HG02938 (cell line): ENCODE measurements at regions not wholly inside any gene's neighbourhood (a gene's known extent, or its start where the extent isn't known, plus 50 kb on each side); places are given as distances from the start of the nearest gene placed in this dataset.
"Not testable (repeated sequence)": the region's sequence is repeated elsewhere in the genome, so short reads cannot be mapped to it uniquely, and the experiment has no call there.

ENCODE experiments used
- ATAC-seq: cut with Tn5 transposase; IDR thresholded peaks from one replicate; pipeline ENCODE4 v1.9.1; 2021; ENCODE audit warnings: mild to moderate bottlenecking, moderate library complexity; ENCODE audit not compliant: unreplicated experiment

- no peak for ATAC-seq
Observed at GRCh38 chrX:102784550-102784949, 64.0 kb downstream of the GPRASP3 start.

DNA sequence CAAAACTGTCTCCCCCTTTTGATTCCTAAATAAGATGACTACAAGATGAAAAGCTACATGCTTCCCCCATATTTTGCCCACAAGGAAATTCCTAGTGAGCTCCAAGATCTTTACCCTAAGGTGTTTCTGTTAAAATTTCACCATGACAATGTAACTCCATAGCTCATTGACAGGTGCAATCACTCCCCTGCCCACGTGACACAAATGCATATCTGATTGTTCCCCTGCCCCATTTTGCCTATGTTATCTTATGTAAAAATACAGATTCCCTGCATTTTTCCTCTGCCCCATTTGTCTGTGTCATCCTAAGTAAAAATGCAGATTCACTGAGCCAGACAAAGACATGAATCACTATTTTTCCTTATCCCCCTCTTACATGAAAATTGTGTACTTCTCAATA is 66.7 kb downstream of the GPRASP3 start:
- ATAC-seq, result no peak

GRCh38 chrX:102808336-102808735 is 87.8 kb downstream of the GPRASP3 start:
- ATAC-seq, result no peak

- not testable (repeated sequence) for ATAC-seq
Observed at GRCh38 chrX:102818269-102818668, 97.7 kb downstream of the GPRASP3 start.

DNA sequence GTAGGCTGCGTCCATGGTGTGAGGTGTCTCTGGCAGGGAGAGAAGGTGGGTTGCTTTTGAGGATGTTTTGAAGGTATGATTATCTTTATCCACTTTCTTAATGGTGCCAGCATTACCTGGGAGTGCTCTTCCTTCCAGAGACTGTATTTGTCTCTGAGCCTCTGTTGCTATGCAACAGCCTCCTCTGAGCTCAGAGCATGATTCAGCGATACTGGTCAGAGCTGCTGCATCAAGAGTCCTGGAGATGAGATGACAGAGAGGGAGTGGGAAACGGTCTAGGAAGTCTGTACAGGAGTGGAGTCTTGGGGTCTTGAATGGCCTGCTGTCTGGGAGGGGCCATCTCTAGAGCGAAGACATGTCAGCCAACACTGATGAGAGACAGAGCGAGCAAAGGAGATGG is 104.4 kb upstream of the RAB40AL start:
- ATAC-seq, result no peak

GRCh38 chrX:102833136-102833535 is 103.9 kb upstream of the RAB40AL start:
- ATAC-seq, result no peak

DNA sequence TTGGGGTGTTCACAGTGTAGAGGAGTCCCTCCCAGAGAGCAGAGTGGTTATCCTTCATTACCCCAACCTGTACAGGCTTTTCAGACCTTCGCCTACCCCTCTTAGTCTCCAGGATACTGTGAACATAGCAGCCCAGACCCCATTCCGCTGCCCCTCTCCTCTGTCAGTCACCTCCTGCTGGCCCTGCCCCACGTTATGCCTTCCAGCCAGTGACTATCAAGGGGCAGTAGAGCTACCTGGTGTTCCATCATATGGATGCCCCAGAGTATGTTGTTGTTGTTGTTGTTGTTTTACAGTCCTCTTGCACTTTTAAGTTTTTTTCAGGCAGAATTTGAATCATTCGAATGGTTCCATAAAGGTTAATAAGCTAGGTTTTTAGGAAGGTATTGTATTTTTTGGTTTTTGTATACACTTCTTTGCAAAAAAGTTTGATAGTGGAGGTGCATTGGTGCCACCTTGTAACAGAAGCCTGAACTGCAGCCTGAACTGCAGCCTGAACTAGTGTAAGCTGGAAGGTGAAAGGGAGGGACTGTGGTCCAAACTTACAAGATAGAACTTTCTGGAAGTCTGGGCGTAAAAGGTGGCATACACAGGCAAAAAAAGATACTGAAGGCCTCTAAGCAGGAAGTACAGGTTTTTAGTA is 101.4 kb upstream of the RAB40AL start:
- no peak for ATAC-seq

DNA sequence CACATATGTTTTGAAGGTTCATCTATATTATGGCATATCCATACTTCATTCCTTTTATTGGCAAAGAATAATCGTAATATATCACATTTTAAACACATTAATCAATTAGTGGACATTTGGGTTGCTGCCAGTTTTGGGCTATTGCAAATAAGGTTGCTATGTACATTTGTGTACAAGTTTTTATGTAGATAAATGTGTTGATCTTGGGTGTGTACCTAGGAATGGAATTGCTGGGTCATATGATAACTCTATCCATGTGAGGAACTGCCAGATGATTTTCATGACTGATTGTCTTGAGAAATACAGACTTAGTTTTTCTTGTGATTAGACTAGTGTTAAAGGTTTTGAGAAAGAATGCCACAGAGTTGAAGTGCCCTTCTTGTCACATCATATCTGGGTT is 99.2 kb upstream of the RAB40AL start:
- ATAC-seq, result no peak

DNA sequence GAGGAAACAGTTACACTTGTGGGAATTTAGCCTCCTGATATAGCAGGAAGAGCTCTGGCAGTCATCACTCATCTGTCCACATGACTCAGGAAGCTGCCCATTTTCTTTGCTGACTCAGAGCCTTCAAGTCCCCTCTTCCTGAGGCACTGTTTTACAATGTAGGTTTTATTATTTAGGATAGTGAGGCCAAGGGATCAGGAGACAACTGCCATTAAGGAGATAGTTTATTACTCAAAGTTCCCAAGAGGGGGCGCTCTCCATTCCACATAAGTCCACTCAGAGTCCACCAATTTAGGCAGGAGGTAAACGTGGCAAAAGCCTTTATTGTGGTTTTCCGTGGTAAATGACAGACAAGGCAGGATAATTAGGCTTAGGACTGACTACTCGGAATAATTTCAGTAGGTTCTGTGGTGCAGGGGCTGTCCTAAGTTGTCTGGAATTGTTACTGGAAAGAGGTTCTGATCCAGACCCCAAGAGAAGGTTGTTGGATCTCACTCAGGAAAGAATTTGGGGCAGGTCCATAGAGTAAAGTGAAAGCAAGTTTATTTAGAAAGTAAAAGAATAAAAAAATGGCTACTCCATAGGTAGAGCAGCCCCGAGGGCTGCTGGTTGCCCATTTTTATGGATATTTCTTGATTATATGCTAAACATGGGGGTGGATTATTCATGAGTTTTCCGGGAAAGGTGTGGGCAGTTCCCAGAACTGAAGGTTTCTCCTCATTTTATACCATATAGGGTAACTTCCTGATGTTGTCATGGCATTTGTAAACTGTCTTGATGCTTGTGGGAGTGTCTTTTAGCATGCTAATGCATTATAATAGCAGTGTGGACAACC is 96.0 kb upstream of the RAB40AL start:
- no peak for ATAC-seq

- ATAC-seq, result no peak
Observed at GRCh38 chrX:102841706-102842003, 95.4 kb upstream of the RAB40AL start.

- ATAC-seq, result no peak
Observed at GRCh38 chrX:102845020-102845419, 92.1 kb upstream of the RAB40AL start.

GRCh38 chrX:102846544-102847236 is 90.4 kb upstream of the RAB40AL start:
- no peak for ATAC-seq

DNA sequence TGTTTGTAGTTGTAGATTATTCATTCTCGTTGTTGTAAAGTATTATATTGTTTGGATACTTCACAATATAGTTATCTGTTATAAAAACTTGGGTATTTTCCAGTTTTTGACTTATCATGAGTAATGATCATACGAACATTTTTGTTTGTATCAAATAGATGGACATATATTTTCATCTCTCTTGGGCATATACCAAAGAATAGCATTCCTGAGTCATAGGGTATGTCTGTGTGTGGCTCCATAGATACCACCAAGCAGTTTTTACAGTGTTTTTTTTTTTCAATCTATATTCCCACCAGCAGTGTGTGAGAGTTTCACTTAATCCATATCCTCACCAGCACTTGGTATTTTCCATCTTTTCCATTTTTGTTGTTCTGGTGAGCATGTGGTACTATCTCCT is 89.7 kb upstream of the RAB40AL start:
- ATAC-seq, result no peak

DNA sequence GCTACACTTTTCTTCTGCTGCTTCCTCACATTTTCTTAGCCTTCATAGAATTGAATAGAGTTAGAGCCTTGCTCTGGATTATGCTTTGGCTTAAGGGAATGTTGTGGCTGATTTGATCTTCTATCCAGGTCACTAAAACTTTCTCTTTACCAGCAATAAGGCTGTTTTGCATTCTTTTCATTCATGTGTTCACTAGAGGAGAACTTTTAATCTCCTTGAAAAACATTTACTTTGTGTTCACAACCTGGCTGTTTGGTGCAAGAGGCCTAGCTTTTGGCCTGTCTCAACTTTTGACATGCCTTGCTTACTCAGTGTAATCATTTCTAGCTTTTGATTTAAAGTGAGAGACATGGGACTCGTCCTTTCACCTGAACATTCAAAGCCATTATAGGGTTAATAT is 87.7 kb upstream of the RAB40AL start:
- ATAC-seq, result no peak

GRCh38 chrX:102858826-102859549 is 78.1 kb upstream of the RAB40AL start:
- ATAC-seq, result not testable (repeated sequence)

DNA sequence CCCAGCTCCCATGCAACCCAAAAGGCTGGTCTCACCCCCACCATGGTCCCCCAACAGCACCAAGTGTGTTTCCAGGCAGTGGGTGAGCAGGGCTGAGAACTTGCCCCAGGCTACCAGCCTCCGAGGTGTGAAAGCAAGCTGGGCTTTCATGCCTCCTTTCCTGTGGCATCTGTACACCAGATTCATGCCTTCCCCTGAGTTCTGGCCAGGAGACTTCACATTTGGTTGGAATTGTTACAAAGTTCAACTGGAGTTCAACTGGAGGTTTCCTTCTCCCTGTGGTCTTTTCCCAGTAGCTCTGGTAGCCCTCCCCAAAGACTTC is 77.6 kb upstream of the RAB40AL start:
- ATAC-seq, result no peak

DNA sequence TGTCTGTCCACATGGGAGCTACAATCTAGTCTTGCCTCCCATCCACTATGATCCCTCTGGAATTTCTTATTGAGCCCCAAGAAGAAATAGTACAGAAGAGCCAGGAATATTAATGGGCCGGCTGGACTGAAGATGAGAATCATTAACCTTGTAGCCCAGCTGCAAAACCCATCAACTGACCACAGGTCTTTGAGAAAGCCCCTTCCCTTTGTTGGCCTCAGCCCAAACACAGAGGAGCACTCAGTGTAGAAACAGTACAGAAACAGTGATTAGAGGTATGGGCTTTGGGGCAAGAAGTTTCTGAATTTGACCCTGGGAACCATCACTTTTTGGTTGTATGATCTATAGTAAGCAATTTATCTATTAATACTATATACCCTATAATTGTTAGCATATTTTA is 76.8 kb upstream of the RAB40AL start:
- ATAC-seq, result no peak

GRCh38 chrX:102863735-102864134 is 73.3 kb upstream of the RAB40AL start:
- peak; percentile 99 for ATAC-seq

GRCh38 chrX:102866981-102867656 is 70.0 kb upstream of the RAB40AL start:
- no peak for ATAC-seq

GRCh38 chrX:102883491-102883890 is 53.6 kb upstream of the RAB40AL start:
- no peak for ATAC-seq
